Osteoblast (primary cell): ENCODE measurements at regions not wholly inside any gene's neighbourhood (a gene's known extent, or its start where the extent isn't known, plus 50 kb on each side); places are given as distances from the start of the nearest gene placed in this dataset.

ENCODE experiments used
- DNase-seq: peaks from one replicate; pipeline ENCODE4 v3.0.0; 2011; ENCODE audit warnings: low spot score, mixed read lengths; ENCODE audit not compliant: insufficient read length; ENCODE audit errors: missing footprints
- H2AFZ ChIP-seq: 2 replicates; pipeline ENCODE4 v1.6.0; 2011; ENCODE audit warnings: mild to moderate bottlenecking, low read length
- H3K27ac ChIP-seq: 2 replicates; pipeline ENCODE4 v1.5.1; 2011; ENCODE audit warnings: mild to moderate bottlenecking, low read depth, low read length, moderate library complexity
- H3K27me3 ChIP-seq: 2 replicates; pipeline ENCODE4 v1.6.0; 2012; ENCODE audit warnings: mild to moderate bottlenecking, control low read depth, inconsistent platforms, low read length, moderate library complexity; ENCODE audit not compliant: insufficient read depth
- H3K36me3 ChIP-seq: 2 replicates; pipeline ENCODE4 v1.5.1; 2011; ENCODE audit warnings: mild to moderate bottlenecking, low read length, control low read depth, moderate library complexity; ENCODE audit not compliant: insufficient read depth
- H3K4me1 ChIP-seq: 2 replicates; pipeline ENCODE4 v1.5.1; 2011; ENCODE audit warnings: mild to moderate bottlenecking, low read length, control low read depth, moderate library complexity; ENCODE audit not compliant: insufficient read depth
- H3K4me2 ChIP-seq: 2 replicates; pipeline ENCODE4 v1.6.0; 2011; ENCODE audit warnings: mild to moderate bottlenecking, low read length; ENCODE audit not compliant: insufficient read depth
- H3K4me3 ChIP-seq: fragments of 200-600 bp; sonication (generic); 3 replicates; pipeline ENCODE4 v1.5.1; 2012; ENCODE audit warnings: mild to moderate bottlenecking, low read length, inconsistent platforms; ENCODE audit not compliant: insufficient read depth
- H3K79me2 ChIP-seq: 2 replicates; pipeline ENCODE4 v1.6.0; 2012; ENCODE audit warnings: mild to moderate bottlenecking, low read length, control low read depth, inconsistent platforms; ENCODE audit not compliant: insufficient read depth
- H3K9me3 ChIP-seq: 2 replicates; pipeline ENCODE4 v1.5.1; 2011; ENCODE audit warnings: low read depth, low read length, control low read depth
- H4K20me1 ChIP-seq: 2 replicates; pipeline ENCODE4 v1.6.0; 2012; ENCODE audit warnings: mild to moderate bottlenecking, low read length, control low read depth; ENCODE audit not compliant: insufficient read depth
- TF ChIP-seq, protein P1 (sequence below): IDR thresholded peaks from 2 replicates; pipeline ENCODE4 v1.5.1; 2011; ENCODE audit warnings: mild to moderate bottlenecking, low read depth, low read length, moderate library complexity; ENCODE audit errors: extremely low read depth

DNA sequence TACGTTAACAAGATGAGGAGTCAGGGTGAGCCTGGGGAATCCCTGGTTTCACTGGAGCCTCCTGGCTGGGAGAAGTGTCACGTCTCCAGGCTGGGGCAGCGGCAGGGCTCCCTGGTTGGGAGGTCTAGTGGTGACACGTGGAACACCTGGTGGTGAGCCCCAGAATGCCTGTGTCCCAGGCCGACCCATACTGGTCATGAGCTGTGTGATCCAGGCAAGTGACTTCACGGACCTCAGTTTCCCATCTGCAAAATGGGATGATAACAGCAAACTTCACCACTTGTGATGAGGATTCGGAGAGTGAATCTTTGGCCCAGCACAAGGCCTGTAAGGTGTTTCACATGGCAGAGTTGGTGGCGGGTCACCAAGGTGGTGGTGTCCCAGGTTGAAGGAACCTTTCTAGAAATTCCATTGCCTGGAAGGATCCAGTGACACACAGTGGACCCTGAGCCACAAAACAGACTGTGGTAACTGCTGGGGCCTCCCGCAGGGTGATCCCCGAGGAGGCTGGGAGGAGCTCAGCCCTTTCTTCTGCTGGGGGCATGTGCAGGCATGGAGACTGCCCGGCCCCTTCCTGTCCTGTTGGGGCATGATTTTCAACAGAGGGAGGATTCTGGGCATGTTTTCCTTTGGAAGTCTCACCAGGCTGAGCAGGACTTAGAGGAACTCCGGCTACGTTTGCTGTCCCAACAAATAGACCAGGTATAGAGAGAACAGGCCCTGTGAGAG, 153.9 kb upstream of the IER5L start:
- no peaks in the 10 kb centered on the region for H3K79me2 ChIP-seq
- H3K9me3 ChIP-seq, result peaks cover 2% of the 10 kb centered on the region
- no peak overlapping the region for H3K4me3 ChIP-seq
- TF ChIP-seq, protein P1, sequence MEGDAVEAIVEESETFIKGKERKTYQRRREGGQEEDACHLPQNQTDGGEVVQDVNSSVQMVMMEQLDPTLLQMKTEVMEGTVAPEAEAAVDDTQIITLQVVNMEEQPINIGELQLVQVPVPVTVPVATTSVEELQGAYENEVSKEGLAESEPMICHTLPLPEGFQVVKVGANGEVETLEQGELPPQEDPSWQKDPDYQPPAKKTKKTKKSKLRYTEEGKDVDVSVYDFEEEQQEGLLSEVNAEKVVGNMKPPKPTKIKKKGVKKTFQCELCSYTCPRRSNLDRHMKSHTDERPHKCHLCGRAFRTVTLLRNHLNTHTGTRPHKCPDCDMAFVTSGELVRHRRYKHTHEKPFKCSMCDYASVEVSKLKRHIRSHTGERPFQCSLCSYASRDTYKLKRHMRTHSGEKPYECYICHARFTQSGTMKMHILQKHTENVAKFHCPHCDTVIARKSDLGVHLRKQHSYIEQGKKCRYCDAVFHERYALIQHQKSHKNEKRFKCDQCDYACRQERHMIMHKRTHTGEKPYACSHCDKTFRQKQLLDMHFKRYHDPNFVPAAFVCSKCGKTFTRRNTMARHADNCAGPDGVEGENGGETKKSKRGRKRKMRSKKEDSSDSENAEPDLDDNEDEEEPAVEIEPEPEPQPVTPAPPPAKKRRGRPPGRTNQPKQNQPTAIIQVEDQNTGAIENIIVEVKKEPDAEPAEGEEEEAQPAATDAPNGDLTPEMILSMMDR, result no peak
- no peak for DNase-seq
- no peaks in the 10 kb centered on the region for H3K27me3 ChIP-seq
- H3K27ac ChIP-seq, result peak overlapping the region; percentile 1
- H3K4me2 ChIP-seq, result no peak overlapping the region
- no peaks in the 10 kb centered on the region for H3K36me3 ChIP-seq
- peaks cover 56% of the 10 kb centered on the region for H3K4me1 ChIP-seq
- no peaks in the 10 kb centered on the region for H4K20me1 ChIP-seq
- H2AFZ ChIP-seq, result peak overlapping the region; percentile 74

DNA sequence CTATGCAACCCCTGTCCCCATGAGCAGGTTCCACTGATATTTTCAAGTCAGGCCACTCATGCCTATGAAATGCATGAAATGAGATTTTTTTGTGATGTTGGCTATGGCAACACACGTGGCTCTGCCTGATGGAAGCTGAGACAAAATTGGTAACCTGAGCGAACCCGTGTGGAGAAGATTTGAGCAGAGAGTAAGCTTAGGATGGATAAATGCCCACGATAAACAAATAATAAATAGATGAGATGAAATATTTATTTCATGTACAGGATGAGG, 153.4 kb upstream of the IER5L start:
- no peak for DNase-seq
- no peak overlapping the region for H3K4me3 ChIP-seq
- no peaks in the 10 kb centered on the region for H3K79me2 ChIP-seq
- TF ChIP-seq, protein P1, result no peak
- peaks cover 52% of the 10 kb centered on the region for H3K4me1 ChIP-seq
- no peaks in the 10 kb centered on the region for H3K27me3 ChIP-seq
- H3K9me3 ChIP-seq, result peaks cover 2% of the 10 kb centered on the region
- H4K20me1 ChIP-seq, result no peaks in the 10 kb centered on the region
- H2AFZ ChIP-seq, result no peak overlapping the region
- H3K27ac ChIP-seq, result no peak overlapping the region
- H3K36me3 ChIP-seq, result no peaks in the 10 kb centered on the region
- H3K4me2 ChIP-seq, result no peak overlapping the region

DNA sequence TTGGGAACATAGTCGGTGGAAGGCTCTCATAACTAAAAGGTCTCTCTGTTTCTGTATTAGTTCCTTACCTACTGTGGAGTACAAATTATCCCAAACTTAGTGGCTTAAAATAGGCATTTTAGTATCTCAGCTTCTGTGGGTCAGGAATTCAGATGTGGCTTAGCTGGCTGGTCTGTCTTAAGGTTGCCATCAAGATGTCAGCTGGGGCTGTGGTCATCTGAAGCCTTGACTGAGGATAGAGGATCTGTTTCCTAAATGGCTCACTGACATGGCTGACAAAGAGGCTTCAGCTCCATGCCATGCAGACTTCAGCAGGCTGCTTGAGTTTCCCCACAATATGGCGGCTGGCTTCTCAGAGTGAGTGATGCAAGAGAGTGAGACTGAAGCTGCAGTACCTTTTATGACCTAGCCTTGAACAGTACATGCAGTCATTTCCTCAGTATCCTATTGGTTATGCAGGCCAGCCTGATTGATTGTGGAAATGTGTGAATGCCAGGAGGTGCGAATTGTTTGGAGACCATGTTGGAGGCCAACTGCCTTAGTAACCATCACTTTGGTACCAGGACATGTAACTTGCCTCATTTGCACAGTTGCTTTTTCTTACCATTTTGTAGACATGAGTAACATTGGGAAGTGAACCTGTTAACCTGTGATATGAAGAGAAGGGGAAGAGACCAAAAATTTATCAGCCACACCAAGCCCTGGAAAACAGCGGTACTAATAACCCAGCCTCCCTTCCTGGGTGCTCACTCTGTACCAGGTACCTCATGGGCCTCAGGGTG, 152.8 kb upstream of the IER5L start:
- Histone ChIP-seq H3K36me3 (no peaks in the 10 kb centered on the region), H3K4me1 (peaks cover 47% of the 10 kb centered on the region), H3K4me2 (no peak overlapping the region), H3K27ac (no peak overlapping the region), H3K27me3 (no peaks in the 10 kb centered on the region), H2AFZ (no peak overlapping the region), H3K79me2 (no peaks in the 10 kb centered on the region), H3K4me3 (no peak overlapping the region), H3K9me3 (peaks cover 2% of the 10 kb centered on the region), H4K20me1 (no peaks in the 10 kb centered on the region)
- peak; percentile 62 for DNase-seq
- TF ChIP-seq, protein P1, result no peak

DNA sequence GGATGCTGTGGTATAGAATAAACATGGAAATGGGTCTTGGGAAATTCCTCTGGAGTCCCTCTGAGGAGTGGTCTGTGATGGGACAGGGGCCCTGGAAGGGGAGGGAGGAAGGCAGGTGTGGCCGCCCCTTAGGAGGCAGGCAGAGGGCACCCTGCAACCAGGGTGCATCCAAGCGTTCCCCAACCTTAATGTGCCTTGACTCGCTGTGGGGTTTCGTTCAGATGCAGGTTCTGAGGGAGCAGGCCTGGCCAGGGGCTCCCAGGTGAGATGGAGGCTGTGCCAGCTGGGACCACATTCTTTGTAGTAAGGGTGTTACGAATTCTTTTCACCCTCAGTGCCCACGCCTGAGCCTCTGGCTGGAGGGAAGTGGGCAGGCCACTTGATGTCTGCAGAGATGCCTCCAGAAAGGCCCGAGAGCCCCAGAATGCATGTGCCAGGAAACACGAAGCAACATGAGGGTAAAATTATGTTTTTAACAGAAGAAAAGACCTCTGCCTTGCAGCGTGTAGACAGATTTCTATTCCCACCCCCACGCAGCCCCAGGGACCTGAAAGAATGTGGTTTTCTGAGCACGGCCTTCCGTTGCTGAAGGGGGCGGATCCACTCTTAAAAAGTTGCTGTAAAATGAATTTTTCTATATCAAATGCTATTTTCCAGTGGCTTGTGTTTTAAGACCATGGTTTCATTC, 150.4 kb upstream of the IER5L start:
- H3K36me3 ChIP-seq, result no peaks in the 10 kb centered on the region
- peak; percentile 91 for DNase-seq
- peaks cover 23% of the 10 kb centered on the region for H3K4me1 ChIP-seq
- no peak overlapping the region for H3K4me3 ChIP-seq
- no peaks in the 10 kb centered on the region for H4K20me1 ChIP-seq
- H3K9me3 ChIP-seq, result peaks cover 2% of the 10 kb centered on the region
- H2AFZ ChIP-seq, result peak overlapping the region; percentile 56
- TF ChIP-seq, protein P1, result no peak
- H3K4me2 ChIP-seq, result peak overlapping the region; percentile 29
- H3K27me3 ChIP-seq, result no peaks in the 10 kb centered on the region
- no peaks in the 10 kb centered on the region for H3K79me2 ChIP-seq
- peak overlapping the region; percentile 12 for H3K27ac ChIP-seq
